ENCODE measurements at regions not wholly inside any gene's neighbourhood (a gene's known extent, or its start where the extent isn't known, plus 50 kb on each side); places are given as distances from the start of the nearest gene placed in this dataset.

- Mint-ChIP-seq H3K27me3 (peaks cover 11% of the 10 kb centered on the region), H3K27ac (no peak overlapping the region), H3K4me3 (no peak overlapping the region), H3K4me1 (ENCODE audit: low read depth) (no peaks in the 10 kb centered on the region), H3K36me3 (ENCODE audit: low read depth) (peaks cover under 1% of the 10 kb centered on the region), H3K9me3 (peaks cover 5% of the 10 kb centered on the region)
- no peak for DNase-seq
Observed at GRCh38 chr5:133715616-133716015, 103.3 kb upstream of the FSTL4 start.

- Mint-ChIP-seq H3K27me3 (peaks cover 9% of the 10 kb centered on the region), H3K9me3 (peaks cover under 1% of the 10 kb centered on the region), H3K4me1 (ENCODE audit: low read depth) (no peaks in the 10 kb centered on the region), H3K27ac (no peak overlapping the region), H3K4me3 (no peak overlapping the region), H3K36me3 (ENCODE audit: low read depth) (no peaks in the 10 kb centered on the region)
- no peak for DNase-seq
Observed at GRCh38 chr5:133715216-133715615, 102.9 kb upstream of the FSTL4 start.

GRCh38 chr5:133714161-133714915, 102.0 kb upstream of the FSTL4 start:
- Mint-ChIP-seq H3K4me3 (no peak overlapping the region), H3K36me3 (ENCODE audit: low read depth) (no peaks in the 10 kb centered on the region), H3K27ac (no peak overlapping the region), H3K4me1 (ENCODE audit: low read depth) (no peaks in the 10 kb centered on the region), H3K27me3 (peaks cover 9% of the 10 kb centered on the region), H3K9me3 (no peaks in the 10 kb centered on the region)
- no peak for DNase-seq

- Mint-ChIP-seq H3K4me3 (no peak overlapping the region), H3K9me3 (no peaks in the 10 kb centered on the region), H3K27ac (no peak overlapping the region), H3K27me3 (peaks cover 9% of the 10 kb centered on the region), H3K36me3 (ENCODE audit: low read depth) (no peaks in the 10 kb centered on the region), H3K4me1 (ENCODE audit: low read depth) (no peaks in the 10 kb centered on the region)
- DNase-seq: no peak
Observed at GRCh38 chr5:133713751-133714150, 101.4 kb upstream of the FSTL4 start.

GRCh38 chr5:133713209-133713608, 100.9 kb upstream of the FSTL4 start:
- Mint-ChIP-seq H3K36me3 (ENCODE audit: low read depth) (no peaks in the 10 kb centered on the region), H3K4me3 (no peak overlapping the region), H3K4me1 (ENCODE audit: low read depth) (no peaks in the 10 kb centered on the region)

GRCh38 chr5:133712562-133712961, 100.2 kb upstream of the FSTL4 start:
- no peak for DNase-seq
- no peak overlapping the region for H3K4me3 Mint-ChIP-seq
- H3K27me3 Mint-ChIP-seq: peaks cover 8% of the 10 kb centered on the region
- H3K27ac Mint-ChIP-seq: no peak overlapping the region
- H3K36me3 Mint-ChIP-seq (ENCODE audit: low read depth): no peaks in the 10 kb centered on the region
- no peaks in the 10 kb centered on the region for H3K4me1 Mint-ChIP-seq (ENCODE audit: low read depth)
- H3K9me3 Mint-ChIP-seq: no peaks in the 10 kb centered on the region

More at GRCh38 chr5:133713209-133713608, 100.9 kb upstream of the FSTL4 start:
- Mint-ChIP-seq H3K27ac (no peak overlapping the region), H3K9me3 (no peaks in the 10 kb centered on the region), H3K27me3 (peaks cover 9% of the 10 kb centered on the region)
- no peak for DNase-seq

- H3K27me3 Mint-ChIP-seq: peaks cover 4% of the 10 kb centered on the region
- H3K36me3 Mint-ChIP-seq (ENCODE audit: low read depth): no peaks in the 10 kb centered on the region
- no peaks in the 10 kb centered on the region for H3K4me1 Mint-ChIP-seq (ENCODE audit: low read depth)
Observed at GRCh38 chr5:133709209-133709725, 96.9 kb upstream of the FSTL4 start.

GRCh38 chr5:133708331-133708850, 96.0 kb upstream of the FSTL4 start:
- no peak for DNase-seq
- H3K9me3 Mint-ChIP-seq: no peaks in the 10 kb centered on the region
- no peaks in the 10 kb centered on the region for H3K36me3 Mint-ChIP-seq (ENCODE audit: low read depth)
- no peak overlapping the region for H3K27ac Mint-ChIP-seq
- H3K4me3 Mint-ChIP-seq: no peak overlapping the region
- H3K4me1 Mint-ChIP-seq (ENCODE audit: low read depth): no peaks in the 10 kb centered on the region
- peaks cover 4% of the 10 kb centered on the region for H3K27me3 Mint-ChIP-seq

More at GRCh38 chr5:133709209-133709725, 96.9 kb upstream of the FSTL4 start:
- Mint-ChIP-seq H3K9me3 (no peaks in the 10 kb centered on the region), H3K27ac (no peak overlapping the region), H3K4me3 (no peak overlapping the region)
- DNase-seq: no peak

GRCh38 chr5:133707629-133708028, 95.3 kb upstream of the FSTL4 start:
- no peak for DNase-seq
- Mint-ChIP-seq H3K36me3 (ENCODE audit: low read depth) (no peaks in the 10 kb centered on the region), H3K27ac (no peak overlapping the region), H3K4me1 (ENCODE audit: low read depth) (no peaks in the 10 kb centered on the region), H3K27me3 (peaks cover 4% of the 10 kb centered on the region), H3K9me3 (no peaks in the 10 kb centered on the region), H3K4me3 (no peak overlapping the region)

- no peak for DNase-seq
- no peaks in the 10 kb centered on the region for H3K4me1 Mint-ChIP-seq (ENCODE audit: low read depth)
- no peak overlapping the region for H3K27ac Mint-ChIP-seq
- H3K9me3 Mint-ChIP-seq: no peaks in the 10 kb centered on the region
- H3K27me3 Mint-ChIP-seq: peaks cover 3% of the 10 kb centered on the region
- H3K4me3 Mint-ChIP-seq: no peak overlapping the region
- no peaks in the 10 kb centered on the region for H3K36me3 Mint-ChIP-seq (ENCODE audit: low read depth)
Observed at GRCh38 chr5:133706506-133707430, 94.4 kb upstream of the FSTL4 start.

GRCh38 chr5:133705331-133705730, 93.0 kb upstream of the FSTL4 start:
- Mint-ChIP-seq H3K4me3 (no peak overlapping the region), H3K9me3 (no peaks in the 10 kb centered on the region), H3K27me3 (no peaks in the 10 kb centered on the region), H3K36me3 (ENCODE audit: low read depth) (no peaks in the 10 kb centered on the region), H3K27ac (no peak overlapping the region), H3K4me1 (ENCODE audit: low read depth) (no peaks in the 10 kb centered on the region)
- DNase-seq: no peak

- Mint-ChIP-seq H3K27ac (no peak overlapping the region), H3K4me1 (ENCODE audit: low read depth) (no peaks in the 10 kb centered on the region), H3K9me3 (no peaks in the 10 kb centered on the region), H3K36me3 (ENCODE audit: low read depth) (no peaks in the 10 kb centered on the region), H3K27me3 (no peaks in the 10 kb centered on the region), H3K4me3 (no peak overlapping the region)
- no peak for DNase-seq
Observed at GRCh38 chr5:133704411-133704810, 92.1 kb upstream of the FSTL4 start.

- Mint-ChIP-seq H3K9me3 (no peaks in the 10 kb centered on the region), H3K27me3 (no peaks in the 10 kb centered on the region), H3K4me3 (no peak overlapping the region), H3K27ac (no peak overlapping the region), H3K4me1 (ENCODE audit: low read depth) (peaks cover 3% of the 10 kb centered on the region), H3K36me3 (ENCODE audit: low read depth) (no peaks in the 10 kb centered on the region)
- no peak for DNase-seq
Observed at GRCh38 chr5:133703935-133704334, 91.6 kb upstream of the FSTL4 start.

GRCh38 chr5:133702791-133703770, 90.7 kb upstream of the FSTL4 start:
- H3K4me3 Mint-ChIP-seq: no peak overlapping the region
- H3K27ac Mint-ChIP-seq: no peak overlapping the region

More at GRCh38 chr5:133702791-133703770, 90.7 kb upstream of the FSTL4 start:
- no peak for DNase-seq
- Mint-ChIP-seq H3K4me1 (ENCODE audit: low read depth) (peaks cover 3% of the 10 kb centered on the region), H3K9me3 (no peaks in the 10 kb centered on the region), H3K36me3 (ENCODE audit: low read depth) (no peaks in the 10 kb centered on the region), H3K27me3 (no peaks in the 10 kb centered on the region)
